ENCODE measurements at regions not wholly inside any gene's neighbourhood (a gene's known extent, or its start where the extent isn't known, plus 50 kb on each side); places are given as distances from the start of the nearest gene placed in this dataset.
"Not testable (repeated sequence)": the region's sequence is repeated elsewhere in the genome, so short reads cannot be mapped to it uniquely, and the experiment has no call there.

- no peak for DNase-seq (ENCODE audit: low read depth)
Observed at GRCh38 chr16:65727534-65728137, 605.8 kb upstream of the CDH11 start.

- no peak for DNase-seq (ENCODE audit: low read depth)
Observed at GRCh38 chr16:65725156-65725845, 603.4 kb upstream of the CDH11 start.

GRCh38 chr16:65722429-65722828 is 600.6 kb upstream of the CDH11 start:
- no peak for DNase-seq (ENCODE audit: low read depth)

GRCh38 chr16:65717846-65718245 is 596.0 kb upstream of the CDH11 start:
- DNase-seq (ENCODE audit: low read depth), result no peak

GRCh38 chr16:65716737-65717700 is 595.2 kb upstream of the CDH11 start:
- DNase-seq (ENCODE audit: low read depth), result no peak

- no peak for DNase-seq (ENCODE audit: low read depth)
Observed at GRCh38 chr16:65713181-65713808, 591.4 kb upstream of the CDH11 start.

- DNase-seq (ENCODE audit: low read depth), result no peak
Observed at GRCh38 chr16:65710107-65710506, 588.2 kb upstream of the CDH11 start.

GRCh38 chr16:65704866-65705265 is 583.0 kb upstream of the CDH11 start:
- DNase-seq (ENCODE audit: low read depth), result no peak

GRCh38 chr16:65702707-65703402 is 581.0 kb upstream of the CDH11 start:
- no peak for DNase-seq (ENCODE audit: low read depth)

- no peak for DNase-seq (ENCODE audit: low read depth)
Observed at GRCh38 chr16:65700596-65700995, 578.7 kb upstream of the CDH11 start.

GRCh38 chr16:65698791-65699321 is 577.0 kb upstream of the CDH11 start:
- peak; percentile 4 for DNase-seq (ENCODE audit: low read depth)

- no peak for DNase-seq (ENCODE audit: low read depth)
Observed at GRCh38 chr16:65697521-65697920, 575.7 kb upstream of the CDH11 start.

- no peak for DNase-seq (ENCODE audit: low read depth)
Observed at GRCh38 chr16:65697065-65697464, 575.2 kb upstream of the CDH11 start.

- DNase-seq (ENCODE audit: low read depth), result not testable (repeated sequence)
Observed at GRCh38 chr16:65691846-65692245, 570.0 kb upstream of the CDH11 start.

- DNase-seq (ENCODE audit: low read depth), result no peak
Observed at GRCh38 chr16:65689726-65690125, 567.9 kb upstream of the CDH11 start.

GRCh38 chr16:65688301-65688700 is 566.4 kb upstream of the CDH11 start:
- no peak for DNase-seq (ENCODE audit: low read depth)

- DNase-seq (ENCODE audit: low read depth), result no peak
Observed at GRCh38 chr16:65684230-65684629, 562.4 kb upstream of the CDH11 start.

- DNase-seq (ENCODE audit: low read depth), result no peak
Observed at GRCh38 chr16:65681406-65681805, 559.5 kb upstream of the CDH11 start.

GRCh38 chr16:65679785-65680184 is 557.9 kb upstream of the CDH11 start:
- no peak for DNase-seq (ENCODE audit: low read depth)

GRCh38 chr16:65675161-65675560 is 553.3 kb upstream of the CDH11 start:
- DNase-seq (ENCODE audit: low read depth), result no peak

GRCh38 chr16:65672960-65673359 is 551.1 kb upstream of the CDH11 start:
- peak; percentile 14 for DNase-seq (ENCODE audit: low read depth)
